A673 (cell line): ENCODE measurements at regions not wholly inside any gene's neighbourhood (a gene's known extent, or its start where the extent isn't known, plus 50 kb on each side); places are given as distances from the start of the nearest gene placed in this dataset.

Experiments
- BruUV-seq: library from RNA; stranded (reverse); fragments of 400-500 nt; replicated peaks from 2 replicates; lab custom pipeline; 2021; lab: Mats Ljungman, UMichigan
- CTCF ChIA-PET: fragments of 300-600 bp; sonication (Branson Sonifier 250); formaldehyde crosslinking; loops from one replicate; lab custom pipeline; 2022; ENCODE audit warnings: antibody characterized with exemption; lab: Charles Lee
- POLR2A ChIA-PET: fragments of 300-600 bp; sonication (Branson Sonifier 250); formaldehyde crosslinking; loops from one replicate; lab custom pipeline; 2022; ENCODE audit warnings: antibody characterized with exemption; ENCODE audit not compliant: low non-redundant PET; lab: Charles Lee
- DNase-seq: peaks from one replicate; pipeline ENCODE4 v3.0.0-alpha.2; 2015; ENCODE audit warnings: low spot score
- H3K27ac ChIP-seq: fragments of 200-600 bp; sonication (generic); 2 replicates; pipeline ENCODE4 v1.5.1; 2016; ENCODE audit warnings: mixed run types, low read depth, mild to moderate bottlenecking, mixed read lengths, antibody characterized with exemption, low read length; ENCODE audit not compliant: poor library complexity, severe bottlenecking
- H3K27me3 ChIP-seq: fragments of 200-600 bp; sonication (generic); replicated peaks from 2 replicates; pipeline ENCODE4 v1.6.1; 2017; ENCODE audit warnings: mixed run types, low read depth, mild to moderate bottlenecking, mixed read lengths, antibody characterized with exemption, low read length; ENCODE audit not compliant: insufficient read depth, poor library complexity
- H3K36me3 ChIP-seq: fragments of 200-600 bp; sonication (generic); 2 replicates; pipeline ENCODE4 v1.6.1; 2016; ENCODE audit warnings: mixed run types, mild to moderate bottlenecking, mixed read lengths, antibody characterized with exemption, low read length; ENCODE audit not compliant: insufficient read depth, poor library complexity, severe bottlenecking
- H3K4me1 ChIP-seq: fragments of 200-600 bp; sonication (generic); 2 replicates; pipeline ENCODE4 v1.6.1; 2017; ENCODE audit warnings: mixed run types, mild to moderate bottlenecking, mixed read lengths, antibody characterized with exemption, low read length; ENCODE audit not compliant: insufficient read depth, poor library complexity, severe bottlenecking
- H3K4me3 ChIP-seq: fragments of 200-600 bp; sonication (generic); 2 replicates; pipeline ENCODE4 v1.5.1; 2016; ENCODE audit warnings: low read depth, mixed run types, mild to moderate bottlenecking, mixed read lengths, low read length; ENCODE audit not compliant: poor library complexity, severe bottlenecking
- H3K9me3 ChIP-seq: fragments of 200-600 bp; sonication (generic); 2 replicates; pipeline ENCODE4 v1.6.1; 2016; ENCODE audit warnings: mixed run types, low read depth, mild to moderate bottlenecking, mixed read lengths, antibody characterized with exemption, low read length; ENCODE audit not compliant: poor library complexity, severe bottlenecking
- EZH2 ChIP-seq: fragments of 200-600 bp; sonication (generic); IDR thresholded peaks from 2 replicates; pipeline ENCODE4 v1.6.1; 2017; ENCODE audit warnings: borderline replicate concordance, low read depth, mild to moderate bottlenecking, mixed read lengths, antibody characterized with exemption, low read length; ENCODE audit not compliant: poor library complexity, severe bottlenecking
- intact Hi-C: fragments of 100-400 bp; cut with micrococcal nuclease; formaldehyde crosslinking; loops from one replicate; pipeline ENCODE4 v1.10.0; 2022; ENCODE audit not compliant: unreplicated experiment
- TF ChIP-seq, protein P1 (sequence below): fragments of 300-800, 200-600 bp; sonication (generic); conservative IDR thresholded peaks from 2 replicates; pipeline ENCODE4 v1.5.1; 2017; ENCODE audit warnings: low read depth, mild to moderate bottlenecking, antibody characterized with exemption, low read length, moderate library complexity, mixed read lengths

DNA sequence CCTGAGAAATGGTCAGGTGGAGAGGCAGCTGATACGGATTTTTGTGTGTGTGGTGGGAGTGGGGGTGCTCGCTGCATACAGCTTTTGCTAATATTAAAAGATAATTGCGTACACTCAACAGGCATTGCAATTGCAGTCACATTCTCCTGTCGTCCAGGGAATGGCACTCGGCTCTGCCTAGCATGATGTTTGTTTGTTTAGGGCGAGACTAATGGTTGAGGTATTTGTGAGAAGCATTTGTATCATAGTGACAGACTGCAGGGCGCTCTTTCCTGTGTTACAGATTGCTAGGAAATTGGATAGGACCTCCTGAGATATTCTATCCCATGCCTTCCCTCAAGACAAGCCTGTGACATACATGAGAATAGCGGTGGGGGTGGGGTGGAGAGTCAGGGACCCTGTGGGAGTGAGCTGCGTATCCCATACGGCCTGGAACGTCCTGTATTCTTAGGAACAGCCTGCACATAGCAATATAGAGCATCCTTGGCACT is 207.4 kb downstream of the SOX4 start:
- no peak overlapping the region for H3K27ac ChIP-seq
- POLR2A ChIA-PET, result no interaction called here
- TF ChIP-seq EZH2, result no peak
- TF ChIP-seq, protein P1, sequence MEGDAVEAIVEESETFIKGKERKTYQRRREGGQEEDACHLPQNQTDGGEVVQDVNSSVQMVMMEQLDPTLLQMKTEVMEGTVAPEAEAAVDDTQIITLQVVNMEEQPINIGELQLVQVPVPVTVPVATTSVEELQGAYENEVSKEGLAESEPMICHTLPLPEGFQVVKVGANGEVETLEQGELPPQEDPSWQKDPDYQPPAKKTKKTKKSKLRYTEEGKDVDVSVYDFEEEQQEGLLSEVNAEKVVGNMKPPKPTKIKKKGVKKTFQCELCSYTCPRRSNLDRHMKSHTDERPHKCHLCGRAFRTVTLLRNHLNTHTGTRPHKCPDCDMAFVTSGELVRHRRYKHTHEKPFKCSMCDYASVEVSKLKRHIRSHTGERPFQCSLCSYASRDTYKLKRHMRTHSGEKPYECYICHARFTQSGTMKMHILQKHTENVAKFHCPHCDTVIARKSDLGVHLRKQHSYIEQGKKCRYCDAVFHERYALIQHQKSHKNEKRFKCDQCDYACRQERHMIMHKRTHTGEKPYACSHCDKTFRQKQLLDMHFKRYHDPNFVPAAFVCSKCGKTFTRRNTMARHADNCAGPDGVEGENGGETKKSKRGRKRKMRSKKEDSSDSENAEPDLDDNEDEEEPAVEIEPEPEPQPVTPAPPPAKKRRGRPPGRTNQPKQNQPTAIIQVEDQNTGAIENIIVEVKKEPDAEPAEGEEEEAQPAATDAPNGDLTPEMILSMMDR, result no peak
- peaks cover 23% of the 10 kb centered on the region for H3K4me1 ChIP-seq
- BruUV-seq, result no TSS peak
- CTCF ChIA-PET, result no interaction called here
- H3K9me3 ChIP-seq, result no peaks in the 10 kb centered on the region
- H3K36me3 ChIP-seq, result no peaks in the 10 kb centered on the region
- no peak for DNase-seq
- H3K27me3 ChIP-seq, result no peaks in the 10 kb centered on the region
- no peak overlapping the region for H3K4me3 ChIP-seq
- intact Hi-C loops, result no loop called here

DNA sequence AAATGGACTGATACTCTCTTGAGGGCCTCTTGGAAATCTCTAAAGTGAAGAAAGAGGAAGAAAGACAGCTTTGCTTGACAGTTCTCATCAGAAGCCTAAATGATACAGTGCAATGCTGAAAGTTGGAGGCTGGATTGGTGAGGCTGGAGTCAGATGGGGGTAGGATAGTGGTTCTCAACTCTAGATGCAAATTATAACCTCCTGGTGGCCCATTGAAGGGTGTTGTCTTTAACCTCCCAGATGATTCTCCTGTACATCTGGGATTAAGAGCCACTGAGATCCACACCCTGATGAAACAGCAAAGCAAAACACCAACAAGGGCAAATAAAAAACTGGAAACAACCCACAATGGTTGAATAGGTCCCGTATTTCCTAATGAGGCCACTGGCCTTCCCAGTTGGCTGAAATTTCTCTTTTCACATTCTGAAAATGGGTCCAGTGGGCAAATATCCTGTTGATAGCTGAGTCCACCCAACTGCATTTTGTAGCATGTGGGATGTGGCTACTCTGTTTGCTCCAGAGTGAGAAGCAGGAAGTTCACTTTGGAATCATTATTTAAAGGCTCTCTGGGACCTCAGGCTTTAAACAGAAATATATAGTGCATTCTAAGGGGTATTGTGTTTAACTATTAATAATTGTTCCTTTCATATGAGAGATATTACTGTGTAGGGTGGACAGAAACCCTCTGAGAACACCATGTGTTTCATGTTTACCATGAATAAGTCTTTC is 208.1 kb downstream of the SOX4 start:
- no peak for DNase-seq
- Histone ChIP-seq H3K4me3 (no peak overlapping the region), H3K36me3 (no peaks in the 10 kb centered on the region), H3K9me3 (no peaks in the 10 kb centered on the region), H3K27me3 (no peaks in the 10 kb centered on the region), H3K27ac (no peak overlapping the region), H3K4me1 (peaks cover 23% of the 10 kb centered on the region)
- no peak for TF ChIP-seq EZH2
- TF ChIP-seq, protein P1, result no peak
- CTCF ChIA-PET, result no interaction called here
- intact Hi-C loops, result no loop called here
- no TSS peak for BruUV-seq
- POLR2A ChIA-PET, result no interaction called here

DNA sequence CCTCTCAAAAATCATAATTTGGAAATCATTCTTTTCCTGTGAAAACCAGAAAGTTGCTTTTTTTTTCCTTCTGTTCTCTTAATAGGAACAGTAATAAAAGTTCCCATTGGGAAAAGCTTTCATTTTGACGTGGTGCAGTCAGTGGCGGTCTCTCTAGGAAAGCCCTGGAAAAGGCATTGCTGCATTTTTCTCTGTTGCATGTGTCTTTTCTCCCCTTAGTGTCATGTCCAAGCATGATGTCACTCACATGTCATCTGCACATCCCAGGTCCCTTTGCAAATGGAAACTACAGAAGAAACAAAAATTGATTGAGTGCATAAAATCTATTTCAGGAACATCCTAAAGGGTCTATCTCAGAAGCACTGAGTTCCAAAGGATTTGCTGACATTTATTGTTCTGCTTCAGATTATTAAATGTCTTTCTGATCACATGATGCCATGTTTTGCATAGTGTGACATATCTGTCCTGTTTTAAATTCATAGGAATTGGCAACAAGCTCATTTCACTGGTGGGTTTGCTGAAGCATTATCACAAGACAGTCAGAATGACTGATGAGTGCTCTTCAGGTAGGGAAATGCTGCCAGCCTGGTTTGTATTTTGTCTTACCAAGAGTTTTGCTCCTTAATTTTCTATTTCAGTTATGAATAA is 208.7 kb downstream of the SOX4 start:
- no TSS peak for BruUV-seq
- no peak overlapping the region for H3K27ac ChIP-seq
- no peaks in the 10 kb centered on the region for H3K36me3 ChIP-seq
- peak; percentile 59 for DNase-seq
- intact Hi-C loops, result no loop called here
- POLR2A ChIA-PET, result no interaction called here
- H3K9me3 ChIP-seq, result no peaks in the 10 kb centered on the region
- TF ChIP-seq EZH2, result no peak
- TF ChIP-seq, protein P1, result no peak
- CTCF ChIA-PET, result no interaction called here
- peaks cover 23% of the 10 kb centered on the region for H3K4me1 ChIP-seq
- H3K4me3 ChIP-seq, result no peak overlapping the region
- no peaks in the 10 kb centered on the region for H3K27me3 ChIP-seq
